Caco-2 (cell line): ENCODE measurements at regions not wholly inside any gene's neighbourhood (a gene's known extent, or its start where the extent isn't known, plus 50 kb on each side); places are given as distances from the start of the nearest gene placed in this dataset.

Experiments
- BruUV-seq: library from RNA; stranded (reverse); fragments of 400-500 nt; replicated peaks from 2 replicates; lab custom pipeline; 2021; lab: Mats Ljungman, UMichigan
- CTCF ChIA-PET: fragments of 300-600 bp; sonication (Branson Sonifier 250); formaldehyde crosslinking; loops from one replicate; lab custom pipeline; 2022; ENCODE audit warnings: antibody characterized with exemption; lab: Charles Lee
- POLR2A ChIA-PET: fragments of 300-600 bp; sonication (Branson Sonifier 250); formaldehyde crosslinking; loops from one replicate; lab custom pipeline; 2022; ENCODE audit warnings: antibody characterized with exemption; lab: Charles Lee
- DNase-seq, 2 experiments: peaks; one replicate each; pipeline versions ENCODE4 v3.0.0 to v3.0.0-alpha.2; 2020 to 2022
- H3K27me3 ChIP-seq: replicated peaks from 2 replicates; pipeline ENCODE4 v1.6.0; 2011; ENCODE audit warnings: low read length; ENCODE audit not compliant: control insufficient read depth, insufficient read depth
- H3K36me3 ChIP-seq: 2 replicates; pipeline ENCODE4 v1.5.1; 2011; ENCODE audit warnings: low read length; ENCODE audit not compliant: control insufficient read depth, insufficient read depth
- H3K4me1 ChIP-seq: fragments of 250-450 bp; sonication (Bioruptor Pico); 2 replicates; pipeline ENCODE4 v1.5.1; 2020; ENCODE audit warnings: mild to moderate bottlenecking
- H3K4me3 ChIP-seq: 2 replicates; pipeline ENCODE4 v1.5.1; 2011; ENCODE audit warnings: low read depth, mild to moderate bottlenecking, control low read depth, low read length
- H3K9me3 ChIP-seq: fragments of 250-450 bp; sonication (Bioruptor Pico); 2 replicates; pipeline ENCODE4 v1.5.1; 2020; ENCODE audit warnings: mild to moderate bottlenecking, moderate library complexity
- H3K27ac Mint-ChIP-seq: one replicate; pipeline ENCODE4 v1.8.0; 2022; ENCODE audit warnings: mixed read lengths; ENCODE audit not compliant: unreplicated experiment
- H3K27me3 Mint-ChIP-seq: one replicate; pipeline ENCODE4 v1.8.0; 2022; ENCODE audit warnings: mixed read lengths; ENCODE audit not compliant: insufficient read depth, unreplicated experiment
- H3K36me3 Mint-ChIP-seq: one replicate; pipeline ENCODE4 v1.8.0; 2022; ENCODE audit warnings: mild to moderate bottlenecking, mixed read lengths; ENCODE audit not compliant: insufficient read depth, unreplicated experiment
- H3K4me1 Mint-ChIP-seq: one replicate; pipeline ENCODE4 v1.8.0; 2022; ENCODE audit warnings: low read depth, mixed read lengths; ENCODE audit not compliant: unreplicated experiment
- H3K4me3 Mint-ChIP-seq: one replicate; pipeline ENCODE4 v1.8.0; 2022; ENCODE audit warnings: mild to moderate bottlenecking, moderate library complexity, mixed read lengths; ENCODE audit not compliant: unreplicated experiment
- H3K9me3 Mint-ChIP-seq: one replicate; pipeline ENCODE4 v1.8.0; 2022; ENCODE audit warnings: mixed read lengths; ENCODE audit not compliant: unreplicated experiment
- intact Hi-C: fragments of 100-400 bp; cut with micrococcal nuclease; formaldehyde crosslinking; loops from one replicate; pipeline ENCODE4 v1.10.0; 2022; ENCODE audit not compliant: unreplicated experiment
- TF ChIP-seq, protein P1 (sequence below), 2 experiments: fragments of 200-600 bp in 1 of 2; IDR thresholded peaks; 1 replicate in 1 of 2; 2 replicates in 1 of 2; pipeline versions ENCODE4 v1.5.1 to v1.8.0; 2011 to 2022; ENCODE audit warnings: antibody characterized with exemption in 1 of 2, control low read depth in 1 of 2, inconsistent platforms in 1 of 2, low read depth in 1 of 2, low read length in 1 of 2, mild to moderate bottlenecking in 1 of 2, moderate library complexity in 1 of 2; ENCODE audit not compliant: insufficient read depth in 1 of 2, severe bottlenecking in 1 of 2, unreplicated experiment in 1 of 2

GRCh38 chr7:25951414-25952260, 200.4 kb upstream of the NFE2L3 start:
- TF ChIP-seq, protein P1, sequence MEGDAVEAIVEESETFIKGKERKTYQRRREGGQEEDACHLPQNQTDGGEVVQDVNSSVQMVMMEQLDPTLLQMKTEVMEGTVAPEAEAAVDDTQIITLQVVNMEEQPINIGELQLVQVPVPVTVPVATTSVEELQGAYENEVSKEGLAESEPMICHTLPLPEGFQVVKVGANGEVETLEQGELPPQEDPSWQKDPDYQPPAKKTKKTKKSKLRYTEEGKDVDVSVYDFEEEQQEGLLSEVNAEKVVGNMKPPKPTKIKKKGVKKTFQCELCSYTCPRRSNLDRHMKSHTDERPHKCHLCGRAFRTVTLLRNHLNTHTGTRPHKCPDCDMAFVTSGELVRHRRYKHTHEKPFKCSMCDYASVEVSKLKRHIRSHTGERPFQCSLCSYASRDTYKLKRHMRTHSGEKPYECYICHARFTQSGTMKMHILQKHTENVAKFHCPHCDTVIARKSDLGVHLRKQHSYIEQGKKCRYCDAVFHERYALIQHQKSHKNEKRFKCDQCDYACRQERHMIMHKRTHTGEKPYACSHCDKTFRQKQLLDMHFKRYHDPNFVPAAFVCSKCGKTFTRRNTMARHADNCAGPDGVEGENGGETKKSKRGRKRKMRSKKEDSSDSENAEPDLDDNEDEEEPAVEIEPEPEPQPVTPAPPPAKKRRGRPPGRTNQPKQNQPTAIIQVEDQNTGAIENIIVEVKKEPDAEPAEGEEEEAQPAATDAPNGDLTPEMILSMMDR (IDR thresholded peaks at IDR 0.05; ENCODE audit: insufficient read depth in 1 of 2, low read depth in 1 of 2, low read length in 1 of 2, severe bottlenecking in 1 of 2, unreplicated experiment in 1 of 2), result no peak
- Mint-ChIP-seq H3K36me3 (peaks cover 6% of the 10 kb centered on the region), H3K27me3 (no peaks in the 10 kb centered on the region), H3K4me1 (peaks cover 29% of the 10 kb centered on the region), H3K27ac (peak overlapping the region; percentile 63), H3K9me3 (peaks cover 13% of the 10 kb centered on the region), H3K4me3 (peak overlapping the region; percentile 80)
- H3K4me1 ChIP-seq, result peaks cover 16% of the 10 kb centered on the region; the same call in 1 of the 2 replicates
- ChIA-PET POLR2A (no interaction called here), CTCF (interaction anchor here (0.6 kb wide), 1 partner anchor 96 kb away, joined by 3 read pairs; no protein-coding TSS in a partner anchor)
- DNase-seq, result peak in 1 of 2 experiments; percentile 4
- H3K36me3 ChIP-seq, result no peaks in the 10 kb centered on the region
- no peaks in the 10 kb centered on the region for H3K27me3 ChIP-seq
- peak overlapping the region; percentile 71 for H3K4me3 ChIP-seq
- H3K9me3 ChIP-seq, result no peaks in the 10 kb centered on the region
- intact Hi-C loops, result loop anchor here (1.0 to 5.0 kb wide), 3 partner anchors 36 to 89 kb away; no protein-coding TSS in a partner anchor
- TSS peak; percentile 44 for BruUV-seq

DNA sequence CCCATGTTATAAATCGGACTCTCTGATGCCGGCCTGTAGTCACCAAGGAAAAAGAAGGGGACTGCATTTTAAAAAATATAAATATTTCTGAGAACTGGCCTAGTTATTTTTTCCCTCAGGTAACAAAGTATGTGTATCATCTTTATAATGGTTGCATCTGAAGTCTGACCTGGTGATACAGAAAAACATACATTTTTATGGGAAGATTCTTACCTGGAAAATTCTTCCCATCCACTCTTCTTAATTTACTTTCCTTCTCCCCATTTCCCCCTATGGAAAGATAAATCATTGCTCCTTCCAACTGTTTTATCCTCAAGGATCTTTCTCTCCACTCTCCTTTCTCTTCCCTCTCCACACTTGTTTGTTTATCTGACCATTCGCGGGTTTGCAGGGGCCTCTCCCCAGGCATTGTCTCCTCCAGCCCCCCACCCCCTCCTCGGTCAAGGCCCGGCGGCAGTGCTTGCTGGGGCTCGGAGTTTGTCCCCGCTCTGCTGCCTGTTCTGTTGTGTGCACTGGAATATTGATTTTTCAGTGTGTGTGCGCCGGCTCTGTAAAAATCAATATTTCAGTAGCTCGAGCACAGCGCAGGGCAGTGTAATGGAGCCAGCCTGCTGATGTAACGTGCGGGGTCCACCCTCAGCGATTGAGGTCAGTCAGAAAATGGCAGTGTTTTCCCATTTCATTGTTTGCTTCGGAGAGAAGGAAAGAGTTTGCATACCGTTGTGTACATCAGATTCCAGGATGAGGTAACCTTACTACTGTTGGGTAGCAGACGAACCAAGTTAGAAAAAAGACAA, 199.5 kb upstream of the NFE2L3 start:
- TF ChIP-seq, protein P1 (IDR thresholded peaks at IDR 0.05; ENCODE audit: insufficient read depth in 1 of 2, low read depth in 1 of 2, low read length in 1 of 2, severe bottlenecking in 1 of 2, unreplicated experiment in 1 of 2), result no peak
- H3K36me3 Mint-ChIP-seq, result peaks cover 6% of the 10 kb centered on the region
- BruUV-seq, result no TSS peak
- intact Hi-C loops, result loop anchor here (5.0 kb wide), 2 partner anchors 35 to 60 kb away; no protein-coding TSS in a partner anchor
- H3K36me3 ChIP-seq, result no peaks in the 10 kb centered on the region
- H3K27ac Mint-ChIP-seq, result peak overlapping the region; percentile 35
- no peaks in the 10 kb centered on the region for H3K27me3 Mint-ChIP-seq
- peaks cover 16% of the 10 kb centered on the region; the same call in 1 of the 2 replicates for H3K4me1 ChIP-seq
- H3K4me3 Mint-ChIP-seq, result peak overlapping the region; percentile 80
- no peaks in the 10 kb centered on the region for H3K9me3 ChIP-seq
- H3K27me3 ChIP-seq, result no peaks in the 10 kb centered on the region
- ChIA-PET CTCF (interaction anchor here (0.6 kb wide), 1 partner anchor 95 kb away, joined by 3 read pairs; no protein-coding TSS in a partner anchor), POLR2A (no interaction called here)
- H3K4me1 Mint-ChIP-seq, result peaks cover 29% of the 10 kb centered on the region
- peaks cover 13% of the 10 kb centered on the region for H3K9me3 Mint-ChIP-seq
- peak overlapping the region; percentile 71; the same call in 1 of the 2 replicates for H3K4me3 ChIP-seq
- DNase-seq, result no peak

DNA sequence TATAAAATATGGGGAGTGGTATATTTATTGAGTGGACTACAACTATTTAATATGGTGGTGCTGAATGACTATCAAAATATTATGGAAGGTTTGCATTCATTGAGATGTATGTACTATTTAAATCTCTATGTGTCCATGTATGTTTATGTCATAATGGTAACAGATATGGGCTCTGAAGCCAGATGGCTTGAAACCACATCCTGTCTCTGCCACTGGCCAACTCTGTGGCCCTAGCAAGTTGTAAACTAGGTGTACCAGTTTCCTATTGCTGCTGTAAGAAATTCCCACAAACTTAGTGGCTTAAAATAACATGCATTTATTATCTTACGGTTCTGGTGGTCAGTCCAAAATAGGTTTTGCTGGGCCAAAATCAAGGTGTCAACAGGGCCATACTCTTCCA, 198.1 kb upstream of the NFE2L3 start:
- no peak overlapping the region for H3K4me3 ChIP-seq
- CTCF ChIA-PET, result no interaction called here
- peaks cover 6% of the 10 kb centered on the region for H3K36me3 Mint-ChIP-seq
- BruUV-seq, result no TSS peak
- H3K27me3 ChIP-seq, result no peaks in the 10 kb centered on the region
- no peaks in the 10 kb centered on the region for H3K36me3 ChIP-seq
- no peak overlapping the region for H3K27ac Mint-ChIP-seq
- peaks cover 13% of the 10 kb centered on the region for H3K9me3 Mint-ChIP-seq
- H3K9me3 ChIP-seq, result no peaks in the 10 kb centered on the region
- no peak for DNase-seq
- TF ChIP-seq, protein P1 (IDR thresholded peaks at IDR 0.05; ENCODE audit: insufficient read depth in 1 of 2, low read depth in 1 of 2, low read length in 1 of 2, severe bottlenecking in 1 of 2, unreplicated experiment in 1 of 2), result no peak
- peaks cover 16% of the 10 kb centered on the region; the same call in 1 of the 2 replicates for H3K4me1 ChIP-seq
- no peak overlapping the region for H3K4me3 Mint-ChIP-seq
- POLR2A ChIA-PET, result no interaction called here
- intact Hi-C loops, result loop anchor here (5.0 kb wide), 2 partner anchors 33 to 62 kb away; no protein-coding TSS in a partner anchor
- H3K4me1 Mint-ChIP-seq, result peaks cover 24% of the 10 kb centered on the region
- H3K27me3 Mint-ChIP-seq, result no peaks in the 10 kb centered on the region
